GM21723 (cell line): ENCODE measurements at regions not wholly inside any gene's neighbourhood (a gene's known extent, or its start where the extent isn't known, plus 50 kb on each side); places are given as distances from the start of the nearest gene placed in this dataset.

Source experiments
- ATAC-seq: cut with Tn5 transposase; IDR thresholded peaks from one replicate; pipeline ENCODE4 v1.9.1; 2021; ENCODE audit warnings: mild to moderate bottlenecking, moderate library complexity; ENCODE audit not compliant: unreplicated experiment

- no peak for ATAC-seq
Measured at GRCh38 chr13:38602266-38602665, 84.6 kb upstream of the FREM2 start.

GRCh38 chr13:38606699-38607535, 80.0 kb upstream of the FREM2 start:
- ATAC-seq: no peak

GRCh38 chr13:38617936-38618335, 68.9 kb upstream of the FREM2 start:
- no peak for ATAC-seq

- ATAC-seq: no peak
Measured at GRCh38 chr13:38618336-38618735, 68.5 kb upstream of the FREM2 start.

- ATAC-seq: no peak
Measured at GRCh38 chr13:38618881-38619280, 68.0 kb upstream of the FREM2 start.

- ATAC-seq: no peak
Measured at GRCh38 chr13:38620876-38621275, 66.0 kb upstream of the FREM2 start.

GRCh38 chr13:38624822-38625221, 62.1 kb upstream of the FREM2 start:
- ATAC-seq: no peak

GRCh38 chr13:38628554-38628953, 58.3 kb upstream of the FREM2 start:
- no peak for ATAC-seq

GRCh38 chr13:38630780-38631179, 56.1 kb upstream of the FREM2 start:
- no peak for ATAC-seq

GRCh38 chr13:38635030-38635429, 51.8 kb upstream of the FREM2 start:
- no peak for ATAC-seq

GRCh38 chr13:38636073-38636472, 50.8 kb upstream of the FREM2 start:
- no peak for ATAC-seq

- ATAC-seq: no peak
Measured at GRCh38 chr13:38636761-38637160, 50.1 kb upstream of the FREM2 start.
